Chondrocyte (in vitro differentiated cells): ENCODE measurements at regions not wholly inside any gene's neighbourhood (a gene's known extent, or its start where the extent isn't known, plus 50 kb on each side); places are given as distances from the start of the nearest gene placed in this dataset.

ENCODE experiments used
- DNase-seq: peaks from one replicate; pipeline ENCODE4 v3.0.0; 2021; ENCODE audit warnings: mixed read lengths, low spot score
- H3K27ac Mint-ChIP-seq: one replicate; pipeline ENCODE4 v1.8.0; 2021; ENCODE audit warnings: mild to moderate bottlenecking, moderate library complexity, mixed read lengths; ENCODE audit not compliant: unreplicated experiment
- H3K27me3 Mint-ChIP-seq: 2 replicates; pipeline ENCODE4 v1.8.0; 2021; ENCODE audit warnings: low read depth, mixed read lengths
- H3K36me3 Mint-ChIP-seq: 2 replicates; pipeline ENCODE4 v1.8.0; 2021; ENCODE audit warnings: low read depth, mixed read lengths
- H3K4me1 Mint-ChIP-seq: 2 replicates; pipeline ENCODE4 v1.8.0; 2021; ENCODE audit warnings: low read depth, mild to moderate bottlenecking, mixed read lengths
- H3K4me3 Mint-ChIP-seq: one replicate; pipeline ENCODE4 v1.8.0; 2021; ENCODE audit warnings: mild to moderate bottlenecking, moderate library complexity, mixed read lengths; ENCODE audit not compliant: unreplicated experiment
- H3K9me3 Mint-ChIP-seq: 2 replicates; pipeline ENCODE4 v1.8.0; 2021; ENCODE audit warnings: low read depth, mixed read lengths
- CTCF ChIP-seq: fragments of 200-600 bp; sonication (generic); IDR thresholded peaks from 2 replicates; pipeline ENCODE4 v1.5.0; 2021; ENCODE audit warnings: antibody characterized with exemption, mild to moderate bottlenecking, moderate library complexity

- no peaks in the 10 kb centered on the region for H3K36me3 Mint-ChIP-seq
- no peak overlapping the region for H3K27ac Mint-ChIP-seq
- H3K4me1 Mint-ChIP-seq, result peaks cover 17% of the 10 kb centered on the region
- no peak overlapping the region for H3K4me3 Mint-ChIP-seq
- no peak for TF ChIP-seq CTCF
- H3K27me3 Mint-ChIP-seq, result no peaks in the 10 kb centered on the region
- DNase-seq, result no peak
- no peaks in the 10 kb centered on the region for H3K9me3 Mint-ChIP-seq
Measured at GRCh38 chr3:193048127-193048526, 130.5 kb upstream of the MB21D2 start.

GRCh38 chr3:193049935-193050334 is 132.3 kb upstream of the MB21D2 start:
- Mint-ChIP-seq H3K9me3 (no peaks in the 10 kb centered on the region), H3K4me3 (no peak overlapping the region), H3K36me3 (no peaks in the 10 kb centered on the region), H3K4me1 (peaks cover 26% of the 10 kb centered on the region), H3K27me3 (no peaks in the 10 kb centered on the region), H3K27ac (no peak overlapping the region)
- DNase-seq, result no peak
- no peak for TF ChIP-seq CTCF

- H3K4me3 Mint-ChIP-seq, result no peak overlapping the region
- peaks cover 26% of the 10 kb centered on the region for H3K4me1 Mint-ChIP-seq
- no peaks in the 10 kb centered on the region for H3K27me3 Mint-ChIP-seq
- no peaks in the 10 kb centered on the region for H3K9me3 Mint-ChIP-seq
- no peak for DNase-seq
- TF ChIP-seq CTCF, result no peak
- no peaks in the 10 kb centered on the region for H3K36me3 Mint-ChIP-seq
- H3K27ac Mint-ChIP-seq, result no peak overlapping the region
Measured at GRCh38 chr3:193051314-193051713, 133.7 kb upstream of the MB21D2 start.

- Mint-ChIP-seq H3K27me3 (no peaks in the 10 kb centered on the region), H3K4me3 (no peak overlapping the region), H3K4me1 (peaks cover 26% of the 10 kb centered on the region), H3K27ac (peak overlapping the region; percentile 32), H3K9me3 (no peaks in the 10 kb centered on the region), H3K36me3 (no peaks in the 10 kb centered on the region)
- DNase-seq, result no peak
- no peak for TF ChIP-seq CTCF
Measured at GRCh38 chr3:193052354-193053045, 134.8 kb upstream of the MB21D2 start.

- H3K9me3 Mint-ChIP-seq, result no peaks in the 10 kb centered on the region
- no peaks in the 10 kb centered on the region for H3K36me3 Mint-ChIP-seq
- H3K4me1 Mint-ChIP-seq, result peaks cover 26% of the 10 kb centered on the region
- H3K27me3 Mint-ChIP-seq, result peaks cover 3% of the 10 kb centered on the region
- no peak overlapping the region for H3K4me3 Mint-ChIP-seq
- TF ChIP-seq CTCF, result no peak
- no peak overlapping the region for H3K27ac Mint-ChIP-seq
- DNase-seq, result no peak
Measured at GRCh38 chr3:193053046-193053435, 135.4 kb upstream of the MB21D2 start.
